WERI-Rb-1 (cell line): ENCODE measurements at regions not wholly inside any gene's neighbourhood (a gene's known extent, or its start where the extent isn't known, plus 50 kb on each side); places are given as distances from the start of the nearest gene placed in this dataset.

Source experiments
- DNase-seq: peaks from one replicate; pipeline ENCODE4 v3.0.0-alpha.2; 2020
- H3K27ac ChIP-seq: fragments of 250-450 bp; sonication (Bioruptor Pico); 2 replicates; pipeline ENCODE4 v1.5.1; 2020; ENCODE audit warnings: mild to moderate bottlenecking, moderate library complexity
- H3K27me3 ChIP-seq: fragments of 250-450 bp; sonication (Bioruptor Pico); 2 replicates; pipeline ENCODE4 v1.5.1; 2021; ENCODE audit warnings: mild to moderate bottlenecking, low read depth, moderate library complexity; ENCODE audit not compliant: insufficient read depth, severe bottlenecking
- H3K36me3 ChIP-seq: fragments of 250-450 bp; sonication (Bioruptor Pico); 2 replicates; pipeline ENCODE4 v1.5.1; 2020; ENCODE audit warnings: mild to moderate bottlenecking, moderate library complexity
- H3K4me3 ChIP-seq: 2 replicates; pipeline ENCODE4 v1.5.1; 2011; ENCODE audit warnings: low read depth, mild to moderate bottlenecking, control low read depth, low read length
- H3K9me3 ChIP-seq: fragments of 250-450 bp; sonication (Bioruptor Pico); 2 replicates; pipeline ENCODE4 v1.5.1; 2021; ENCODE audit warnings: mild to moderate bottlenecking, moderate library complexity; ENCODE audit not compliant: severe bottlenecking
- CTCF ChIP-seq: IDR thresholded peaks from 2 replicates; pipeline ENCODE4 v1.5.1; 2011; ENCODE audit warnings: low read depth, mild to moderate bottlenecking, control low read depth, inconsistent platforms, low read length

- H3K27me3 ChIP-seq: no peaks in the 10 kb centered on the region
- no peaks in the 10 kb centered on the region for H3K9me3 ChIP-seq
- no peak overlapping the region for H3K27ac ChIP-seq
- TF ChIP-seq CTCF: no peak
- H3K36me3 ChIP-seq: no peaks in the 10 kb centered on the region
- no peak overlapping the region for H3K4me3 ChIP-seq
- no peak for DNase-seq
These were observed 142.2 kb downstream of the SP3 start for GRCh38 chr2:173822889-173823542.

- H3K4me3 ChIP-seq: no peak overlapping the region
- TF ChIP-seq CTCF: no peak
- no peaks in the 10 kb centered on the region for H3K27me3 ChIP-seq
- no peaks in the 10 kb centered on the region for H3K36me3 ChIP-seq
- no peak overlapping the region for H3K27ac ChIP-seq
- no peak for DNase-seq
- no peaks in the 10 kb centered on the region for H3K9me3 ChIP-seq
These were observed 141.6 kb downstream of the SP3 start for GRCh38 chr2:173823543-173823939.

- no peak for TF ChIP-seq CTCF
- H3K27ac ChIP-seq: no peak overlapping the region
- no peak for DNase-seq
- no peaks in the 10 kb centered on the region for H3K9me3 ChIP-seq
- H3K36me3 ChIP-seq: no peaks in the 10 kb centered on the region
- H3K27me3 ChIP-seq: no peaks in the 10 kb centered on the region
- H3K4me3 ChIP-seq: no peak overlapping the region
These were observed 136.7 kb downstream of the SP3 start for GRCh38 chr2:173828189-173829142.

- DNase-seq: no peak
- no peak overlapping the region for H3K4me3 ChIP-seq
- H3K9me3 ChIP-seq: no peaks in the 10 kb centered on the region
- TF ChIP-seq CTCF: no peak
- H3K36me3 ChIP-seq: no peaks in the 10 kb centered on the region
- no peaks in the 10 kb centered on the region for H3K27me3 ChIP-seq
- no peak overlapping the region for H3K27ac ChIP-seq
These were observed 135.4 kb downstream of the SP3 start for GRCh38 chr2:173829727-173830126.

- DNase-seq: no peak
- Histone ChIP-seq H3K27me3 (no peaks in the 10 kb centered on the region), H3K27ac (no peak overlapping the region), H3K4me3 (no peak overlapping the region), H3K9me3 (no peaks in the 10 kb centered on the region), H3K36me3 (no peaks in the 10 kb centered on the region)
- no peak for TF ChIP-seq CTCF
These were observed 135.0 kb downstream of the SP3 start for GRCh38 chr2:173830170-173830569.
